ENCODE measurements at regions not wholly inside any gene's neighbourhood (a gene's known extent, or its start where the extent isn't known, plus 50 kb on each side); places are given as distances from the start of the nearest gene placed in this dataset.

DNA sequence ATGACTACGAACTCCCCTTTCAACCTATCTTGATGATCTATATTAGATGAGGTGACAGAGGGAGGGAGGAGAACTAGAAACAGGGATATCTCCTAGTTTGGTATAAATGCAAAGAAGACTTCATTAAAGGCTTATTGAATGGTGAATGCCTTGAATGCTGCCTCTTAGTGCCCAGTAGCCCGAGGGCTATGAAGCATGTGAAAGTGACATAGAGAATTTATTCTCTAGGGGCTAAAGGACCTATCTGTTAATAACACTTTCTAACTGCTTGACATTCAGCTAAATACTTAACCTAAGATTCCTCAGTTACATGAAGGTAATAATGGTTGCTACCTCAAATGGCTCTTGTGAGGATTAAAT is 764.1 kb downstream of the LTN1 start:
- no peak for DNase-seq

DNA sequence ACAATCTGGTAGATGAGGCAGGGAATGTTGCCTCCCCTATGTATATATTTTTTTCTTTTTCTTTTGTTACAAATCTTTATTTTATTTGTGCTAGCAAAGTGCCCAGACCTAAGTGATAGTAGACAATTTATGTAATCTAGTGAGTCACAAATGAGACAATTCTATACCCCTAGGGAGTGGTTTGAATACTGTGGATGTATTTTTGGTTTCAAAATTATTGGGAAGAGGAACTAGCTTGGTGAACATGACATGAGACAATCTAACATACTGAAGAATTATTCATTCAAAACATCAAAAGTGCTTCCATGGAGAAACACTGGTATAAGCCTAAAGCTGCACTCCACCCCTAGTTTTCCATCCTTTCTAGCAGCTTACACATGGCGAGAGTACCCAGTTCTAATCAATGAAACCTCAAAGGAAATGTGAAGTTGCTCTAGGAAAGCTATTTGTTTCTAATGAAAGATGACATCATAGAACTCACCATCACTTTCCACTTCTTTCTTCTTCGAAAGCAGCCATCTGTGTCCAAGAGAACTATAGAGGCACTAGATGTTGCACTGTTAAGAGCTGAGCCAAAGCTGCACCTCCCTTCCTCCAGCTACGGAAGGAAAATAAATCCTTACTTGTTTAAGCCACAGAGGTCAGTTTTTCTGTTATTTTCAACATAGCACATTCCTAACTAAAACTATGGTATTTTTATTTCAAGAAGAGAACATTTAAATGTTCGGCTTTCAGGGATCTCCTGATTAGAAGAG is 764.6 kb downstream of the LTN1 start:
- DNase-seq, result no peak

- no peak for DNase-seq
Measured at GRCh38 chr21:28226563-28226962, 766.1 kb downstream of the LTN1 start.

DNA sequence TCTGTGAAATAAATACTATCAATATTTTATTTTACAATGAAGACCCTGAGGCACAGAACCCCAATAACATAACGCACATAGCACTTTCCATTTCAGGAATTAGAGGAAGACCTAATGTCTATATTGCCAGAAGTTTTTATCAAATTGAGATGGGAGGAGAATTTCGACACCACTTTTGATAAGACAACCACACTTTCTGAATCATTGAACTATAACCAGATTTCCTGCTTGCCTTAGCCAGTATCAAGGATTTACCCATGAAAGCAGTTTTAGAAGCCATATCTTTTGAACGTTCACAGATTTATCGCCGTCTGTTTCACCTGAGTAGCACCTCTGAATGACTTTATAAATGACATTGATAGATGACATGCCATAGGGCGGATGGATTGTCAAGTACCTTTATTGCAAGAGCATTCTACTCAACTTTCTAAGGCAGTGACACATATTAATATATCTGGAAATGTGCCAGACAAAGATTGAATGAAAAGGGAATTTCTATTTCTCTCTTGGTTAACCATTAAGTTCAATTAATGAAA is 768.4 kb downstream of the LTN1 start:
- DNase-seq, result no peak

- no peak for DNase-seq
Measured at GRCh38 chr21:28221984-28222383, 770.7 kb downstream of the LTN1 start.

- DNase-seq, result no peak
Measured at GRCh38 chr21:28220680-28221079, 772.0 kb downstream of the LTN1 start.

GRCh38 chr21:28216976-28217523 is 775.6 kb downstream of the LTN1 start:
- DNase-seq, result no peak

GRCh38 chr21:28215214-28215954 is 777.3 kb downstream of the LTN1 start:
- DNase-seq, result no peak

GRCh38 chr21:28214786-28215185 is 777.9 kb downstream of the LTN1 start:
- DNase-seq, result no peak

- no peak for DNase-seq
Measured at GRCh38 chr21:28213261-28213660, 779.4 kb downstream of the LTN1 start.

- DNase-seq, result no peak
Measured at GRCh38 chr21:28212061-28212460, 780.6 kb downstream of the LTN1 start.

DNA sequence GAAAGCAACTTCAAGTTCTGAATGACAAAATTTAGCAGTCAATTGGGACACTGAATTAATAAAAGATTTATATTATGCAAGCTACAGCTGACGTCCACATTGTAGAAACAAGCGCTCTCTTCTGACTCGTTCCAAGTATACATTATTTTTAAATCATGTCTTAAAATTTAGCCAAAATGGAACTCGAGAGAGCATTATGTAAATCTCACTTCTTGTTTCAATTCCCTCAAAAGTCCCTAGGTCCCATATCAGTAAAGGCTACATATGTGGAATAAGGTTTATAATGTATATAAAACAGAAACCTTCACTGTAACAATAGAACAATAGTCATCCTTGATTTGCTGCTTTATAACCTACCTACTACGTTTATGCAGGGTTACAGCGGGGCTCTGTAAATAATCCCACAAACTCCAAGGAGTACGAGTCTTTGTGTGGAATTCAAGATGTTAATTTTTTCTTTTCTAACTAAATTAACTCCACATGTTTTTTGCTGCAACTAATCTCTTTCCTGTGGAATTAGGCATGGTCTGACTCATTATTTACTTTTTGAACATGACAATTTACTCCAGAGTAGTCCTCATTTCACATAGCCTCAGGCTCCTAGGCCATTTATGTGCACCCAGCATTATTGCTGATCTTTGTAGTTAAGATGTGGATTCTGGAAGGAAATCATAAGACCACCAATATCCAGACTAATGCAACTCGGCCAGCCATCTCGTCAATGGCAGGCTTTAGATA is 785.1 kb downstream of the LTN1 start:
- no peak for DNase-seq

DNA sequence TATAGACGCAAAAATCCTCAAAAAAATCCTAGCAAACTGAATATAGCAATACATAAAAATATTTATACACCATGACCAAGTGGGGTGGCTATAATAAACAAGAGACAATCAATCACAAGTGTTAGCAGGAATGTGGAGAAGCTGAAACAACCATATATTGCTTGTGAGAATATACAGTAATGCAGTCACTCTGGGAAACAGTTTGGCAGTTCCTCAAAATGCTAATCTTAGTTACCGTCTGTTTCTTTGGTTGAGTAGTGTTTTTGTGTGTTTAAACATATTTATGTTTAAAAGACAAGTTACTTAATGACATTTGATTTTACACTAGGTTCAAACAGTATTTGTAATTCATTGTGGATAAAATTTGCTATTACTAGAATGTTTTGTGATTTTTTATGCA is 792.0 kb downstream of the LTN1 start:
- no peak for DNase-seq

GRCh38 chr21:28196981-28197380 is 795.7 kb downstream of the LTN1 start:
- DNase-seq, result no peak

DNA sequence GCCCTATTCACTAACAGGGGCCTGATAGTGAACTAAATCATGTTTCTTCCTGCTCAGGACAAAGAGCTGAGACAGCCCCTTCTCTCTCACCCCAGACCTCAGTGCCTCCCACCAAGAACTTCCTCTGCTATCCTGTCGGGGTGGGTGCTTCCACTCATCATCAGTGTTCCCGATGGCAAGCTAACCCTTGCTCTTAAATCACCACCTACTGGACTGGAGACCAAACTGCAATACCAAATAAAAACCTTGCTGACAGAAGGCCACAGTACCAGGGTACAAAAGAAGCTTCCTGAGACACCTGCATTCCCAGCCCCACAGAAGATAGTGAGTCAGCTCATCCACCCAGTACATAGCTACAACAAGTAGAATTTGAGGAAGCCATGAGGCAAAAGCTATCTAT is 799.5 kb downstream of the LTN1 start:
- no peak for DNase-seq

- no peak for DNase-seq
Measured at GRCh38 chr21:28186604-28187003, 806.1 kb downstream of the LTN1 start.

DNA sequence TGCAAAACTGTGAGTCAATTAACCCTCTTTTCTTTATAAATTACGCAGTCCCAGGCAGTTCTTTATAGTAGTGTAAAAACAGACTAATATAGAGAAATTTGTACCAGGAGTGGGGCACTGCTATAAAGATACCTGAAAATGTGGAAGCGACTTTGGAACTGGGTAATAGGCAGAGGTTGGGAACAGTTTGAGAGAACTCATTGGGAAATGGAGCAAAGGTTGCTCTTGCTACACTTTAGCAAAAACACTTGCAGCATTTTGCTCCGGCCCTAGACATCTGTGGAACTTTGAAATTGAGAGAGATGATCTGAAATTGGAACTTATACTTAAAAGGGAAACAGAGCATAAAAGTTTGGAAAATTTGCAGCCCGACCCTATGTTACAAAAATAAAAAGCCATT is 810.9 kb downstream of the LTN1 start:
- DNase-seq, result no peak

DNA sequence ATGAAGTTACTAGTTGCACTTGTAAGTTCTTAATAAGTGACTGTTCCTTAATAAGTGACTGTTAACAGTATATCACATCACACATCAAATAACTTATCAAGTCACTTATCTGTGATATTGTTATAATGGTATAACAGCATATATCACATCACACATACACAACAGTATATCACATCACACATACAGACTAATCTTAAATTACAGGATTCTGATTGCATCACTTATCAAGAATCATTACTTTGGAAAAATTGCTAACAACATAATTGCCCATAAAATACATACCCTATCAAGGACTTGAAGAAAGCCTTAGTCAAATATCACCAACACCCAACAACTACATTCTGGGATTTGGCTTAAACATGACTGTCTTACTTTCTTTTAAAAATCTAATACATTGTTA is 813.5 kb downstream of the LTN1 start:
- no peak for DNase-seq

GRCh38 chr21:28177124-28177523 is 815.6 kb downstream of the LTN1 start:
- no peak for DNase-seq

DNA sequence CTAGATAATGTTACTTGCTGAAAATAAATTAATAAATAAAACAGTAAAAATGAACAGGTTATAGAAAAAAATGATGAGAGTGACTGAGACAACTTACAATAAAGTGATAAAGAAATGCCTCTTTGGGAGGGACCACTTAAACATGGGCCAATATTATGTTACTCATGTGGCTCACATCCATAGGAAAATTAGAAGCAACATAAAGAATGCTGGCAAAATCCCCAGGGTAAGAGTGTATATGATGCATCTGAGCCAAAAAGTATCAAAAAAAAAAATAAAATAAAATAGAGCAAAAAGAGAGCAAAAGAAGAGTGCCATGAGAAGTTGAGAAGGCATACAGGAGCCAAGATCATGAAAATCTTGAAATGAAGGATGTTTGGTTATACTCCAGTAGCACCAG is 818.0 kb downstream of the LTN1 start:
- no peak for DNase-seq

GRCh38 chr21:28174006-28174405 is 818.7 kb downstream of the LTN1 start:
- no peak for DNase-seq

DNA sequence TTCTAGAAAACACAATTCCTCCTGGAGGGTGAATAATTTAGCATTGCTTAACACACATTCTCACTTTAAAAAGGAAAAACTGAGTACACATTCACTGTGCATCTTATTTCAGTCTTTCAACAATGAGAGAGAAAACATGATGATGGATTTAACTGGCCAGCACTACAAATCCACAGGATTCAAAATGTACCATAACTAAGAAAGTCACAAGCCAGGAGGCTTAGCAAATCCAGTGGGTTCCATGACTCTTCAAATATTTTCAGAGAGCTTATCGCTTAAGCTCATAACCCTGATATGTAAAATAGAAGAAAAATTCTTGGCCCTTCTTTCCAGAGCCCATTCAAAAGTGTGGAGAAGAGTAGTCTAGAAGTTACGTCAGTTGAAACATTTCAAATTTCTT is 820.3 kb downstream of the LTN1 start:
- DNase-seq, result no peak

DNA sequence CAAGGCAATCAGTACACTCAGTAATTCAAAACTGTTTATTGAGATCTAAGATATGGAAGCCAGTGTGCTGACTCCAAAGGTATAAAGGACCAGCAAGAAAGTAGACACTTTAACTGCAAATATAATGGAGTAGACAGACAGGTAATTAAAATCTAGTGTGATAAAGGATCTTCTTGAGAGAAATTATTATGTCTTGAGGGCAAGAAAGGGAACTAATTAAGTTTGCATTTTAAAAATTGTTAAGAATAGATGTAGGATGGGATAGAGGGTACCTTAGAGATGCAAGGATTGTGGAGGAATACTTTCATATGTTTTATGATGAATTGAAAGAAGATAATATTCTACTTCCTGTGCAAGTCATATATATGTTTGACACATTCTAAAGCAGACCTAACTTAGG is 825.3 kb downstream of the LTN1 start:
- no peak for DNase-seq

Data from C1 segment of cervical spinal cord (tissue), 14 donors.